ENCODE measurements at regions not wholly inside any gene's neighbourhood (a gene's known extent, or its start where the extent isn't known, plus 50 kb on each side); places are given as distances from the start of the nearest gene placed in this dataset.

GRCh38 chr7:42747044-42747443, 164.8 kb downstream of the C7orf25 start:
- H3K27ac Mint-ChIP-seq = no peak overlapping the region
- no peaks in the 10 kb centered on the region for H3K36me3 Mint-ChIP-seq (ENCODE audit: insufficient read depth)
- no peaks in the 10 kb centered on the region for H3K27me3 Mint-ChIP-seq
- no peak for ATAC-seq (replicated peaks)
- H3K4me1 Mint-ChIP-seq (ENCODE audit: low read depth in 2 of 2) = no peaks in the 10 kb centered on the region
- DNase-seq = no peak
- H3K4me3 Mint-ChIP-seq = no peak overlapping the region
- no peaks in the 10 kb centered on the region for H3K9me3 Mint-ChIP-seq

DNA sequence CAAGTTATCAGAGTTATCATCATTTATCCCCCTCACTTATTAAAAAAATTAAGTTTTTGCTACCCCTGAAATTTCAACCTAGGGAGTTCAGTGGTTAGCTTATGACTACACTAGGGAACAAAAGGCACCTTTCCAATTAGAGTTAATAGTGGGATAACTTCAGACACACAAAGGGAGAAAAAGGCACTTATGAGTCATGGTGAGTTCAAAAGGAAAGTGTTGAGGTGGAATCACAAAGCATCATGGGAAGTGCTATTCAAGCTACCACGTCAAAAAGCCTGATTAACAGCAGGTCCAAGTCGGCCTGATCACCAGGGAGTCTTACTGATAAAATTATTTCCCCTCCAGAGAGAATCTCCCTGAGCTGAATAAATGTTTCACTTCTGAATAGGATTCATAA, 165.7 kb downstream of the C7orf25 start:
- H3K4me1 Mint-ChIP-seq (ENCODE audit: low read depth in 2 of 2) = no peaks in the 10 kb centered on the region
- no peaks in the 10 kb centered on the region for H3K9me3 Mint-ChIP-seq
- no peaks in the 10 kb centered on the region for H3K36me3 Mint-ChIP-seq (ENCODE audit: insufficient read depth)
- no peak overlapping the region for H3K27ac Mint-ChIP-seq
- H3K27me3 Mint-ChIP-seq = no peaks in the 10 kb centered on the region
- ATAC-seq (replicated peaks) (no peak), DNase-seq (no peak)
- no peak overlapping the region for H3K4me3 Mint-ChIP-seq

- no peaks in the 10 kb centered on the region for H3K4me1 Mint-ChIP-seq (ENCODE audit: low read depth in 2 of 2)
- DNase-seq (no peak), ATAC-seq (replicated peaks) (no peak)
- H3K4me3 Mint-ChIP-seq = no peak overlapping the region
- H3K27me3 Mint-ChIP-seq = no peaks in the 10 kb centered on the region
- no peaks in the 10 kb centered on the region for H3K9me3 Mint-ChIP-seq
- H3K36me3 Mint-ChIP-seq (ENCODE audit: insufficient read depth) = no peaks in the 10 kb centered on the region
- H3K27ac Mint-ChIP-seq = no peak overlapping the region
Observed at GRCh38 chr7:42745357-42746059, 166.4 kb downstream of the C7orf25 start.

DNA sequence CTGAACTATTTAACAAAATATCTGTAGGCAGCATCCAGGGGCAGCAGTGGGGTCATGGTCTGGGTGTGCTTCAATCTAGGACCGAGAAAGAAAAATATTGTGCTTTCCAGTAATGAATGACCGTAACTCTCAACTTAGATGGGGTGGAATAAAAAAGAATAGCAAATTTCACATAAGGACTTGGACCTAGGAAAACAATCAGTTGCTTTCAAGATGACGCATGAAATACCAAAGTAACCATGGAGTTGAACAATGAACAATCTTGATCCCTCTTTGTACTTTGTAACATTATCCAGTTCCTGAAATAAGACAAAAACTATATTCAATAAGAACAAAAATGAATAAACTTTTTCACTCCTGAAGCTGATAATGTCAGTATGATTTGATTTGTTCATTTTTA, 167.1 kb downstream of the C7orf25 start:
- no peaks in the 10 kb centered on the region for H3K4me1 Mint-ChIP-seq (ENCODE audit: low read depth in 2 of 2)
- no peak overlapping the region for H3K4me3 Mint-ChIP-seq
- H3K27ac Mint-ChIP-seq = no peak overlapping the region
- ATAC-seq (replicated peaks) (no peak), DNase-seq (no peak)
- no peaks in the 10 kb centered on the region for H3K27me3 Mint-ChIP-seq
- H3K36me3 Mint-ChIP-seq (ENCODE audit: insufficient read depth) = no peaks in the 10 kb centered on the region
- H3K9me3 Mint-ChIP-seq = no peaks in the 10 kb centered on the region

GRCh38 chr7:42743077-42743858, 168.6 kb downstream of the C7orf25 start:
- Mint-ChIP-seq H3K9me3 (no peaks in the 10 kb centered on the region), H3K27ac (no peak overlapping the region)
- ATAC-seq (replicated peaks) = no peak

DNA sequence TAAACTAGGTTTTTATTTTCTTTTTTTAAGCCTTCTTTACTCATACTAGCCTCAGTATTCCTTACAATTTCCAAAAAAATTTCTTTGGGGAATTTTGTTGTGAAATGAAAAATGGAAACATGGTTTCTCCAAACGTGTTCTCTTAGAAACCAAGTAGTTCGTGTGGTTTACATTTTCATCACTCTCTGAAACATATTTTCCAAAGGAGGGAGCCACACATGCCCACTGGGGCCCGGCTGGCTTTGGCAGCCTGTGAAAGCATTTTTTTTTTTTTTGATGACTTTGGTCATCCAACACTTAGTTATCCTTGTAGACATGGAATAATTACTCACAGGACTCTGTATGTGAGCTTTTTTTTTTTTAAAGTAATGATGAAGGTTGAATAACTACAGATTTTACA, 169.6 kb downstream of the C7orf25 start:
- no peak overlapping the region for H3K4me3 Mint-ChIP-seq
- peaks cover 0 to 3% of the 10 kb centered on the region in 2 donors for H3K4me1 Mint-ChIP-seq (ENCODE audit: low read depth in 2 of 2)
- H3K27ac Mint-ChIP-seq = no peak overlapping the region
- DNase-seq = no peak
- no peak for ATAC-seq (replicated peaks)
- H3K36me3 Mint-ChIP-seq (ENCODE audit: insufficient read depth) = no peaks in the 10 kb centered on the region
- no peaks in the 10 kb centered on the region for H3K9me3 Mint-ChIP-seq
- no peaks in the 10 kb centered on the region for H3K27me3 Mint-ChIP-seq

More at GRCh38 chr7:42743077-42743858, 168.6 kb downstream of the C7orf25 start:
- DNase-seq = no peak
- Mint-ChIP-seq H3K4me3 (no peak overlapping the region), H3K27me3 (no peaks in the 10 kb centered on the region), H3K4me1 (ENCODE audit: low read depth in 2 of 2) (no peaks in the 10 kb centered on the region), H3K36me3 (ENCODE audit: insufficient read depth) (no peaks in the 10 kb centered on the region)

- DNase-seq (no peak), ATAC-seq (replicated peaks) (no peak)
- Mint-ChIP-seq H3K9me3 (peaks cover 0 to 3% of the 10 kb centered on the region in 2 donors), H3K27me3 (no peaks in the 10 kb centered on the region), H3K4me3 (no peak overlapping the region), H3K4me1 (ENCODE audit: low read depth in 2 of 2) (peaks cover 0 to 3% of the 10 kb centered on the region in 2 donors), H3K27ac (no peak overlapping the region), H3K36me3 (ENCODE audit: insufficient read depth) (no peaks in the 10 kb centered on the region)
Observed at GRCh38 chr7:42740408-42740807, 171.5 kb downstream of the C7orf25 start.

DNA sequence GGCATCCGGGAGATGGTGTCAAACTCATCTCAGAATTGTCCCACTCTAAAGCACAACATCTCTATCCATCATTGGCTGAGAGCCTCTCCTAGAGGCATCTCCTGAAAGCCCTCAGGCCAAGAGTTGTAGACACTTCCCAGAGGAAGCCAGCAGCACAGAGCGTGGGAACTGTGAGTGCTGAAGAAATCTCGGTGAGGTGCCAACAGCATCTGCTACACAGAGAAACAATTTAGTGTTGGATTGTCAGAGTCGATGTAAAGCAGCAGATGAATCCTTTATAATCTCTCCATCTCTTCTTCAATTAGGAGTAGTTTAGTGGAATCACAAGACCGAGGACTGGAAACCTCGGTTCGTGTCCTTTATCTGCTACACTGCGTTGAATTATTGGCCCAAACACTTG, 172.2 kb downstream of the C7orf25 start:
- Mint-ChIP-seq H3K27me3 (no peaks in the 10 kb centered on the region), H3K27ac (no peak overlapping the region), H3K4me3 (no peak overlapping the region), H3K9me3 (peaks cover 0 to 3% of the 10 kb centered on the region in 2 donors), H3K4me1 (ENCODE audit: low read depth in 2 of 2) (peaks cover 0 to 3% of the 10 kb centered on the region in 2 donors), H3K36me3 (ENCODE audit: insufficient read depth) (no peaks in the 10 kb centered on the region)
- DNase-seq = no peak
- no peak for ATAC-seq (replicated peaks)

DNA sequence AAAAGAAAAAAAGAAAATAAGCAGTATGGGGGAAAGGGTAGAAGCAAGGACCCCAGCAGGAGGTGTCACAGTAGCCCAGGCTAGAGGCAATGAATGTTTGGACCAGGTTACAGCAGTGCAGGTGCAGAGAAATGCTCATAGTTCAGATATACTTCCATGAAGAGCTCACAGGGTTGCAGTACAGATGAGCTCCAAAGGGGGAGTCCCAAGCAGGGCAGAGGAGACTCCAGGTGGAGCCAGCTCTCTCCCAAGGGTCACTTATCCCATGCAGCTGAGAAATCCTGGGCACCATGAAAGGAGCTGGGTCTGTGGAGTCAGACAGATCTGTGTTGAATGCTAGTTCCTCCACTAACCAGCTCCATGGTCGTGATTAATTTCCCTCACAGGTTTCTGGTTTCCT, 174.9 kb downstream of the C7orf25 start:
- DNase-seq = no peak
- Mint-ChIP-seq H3K4me1 (ENCODE audit: low read depth in 2 of 2) (peaks cover 0 to 3% of the 10 kb centered on the region in 2 donors), H3K4me3 (no peak overlapping the region), H3K36me3 (ENCODE audit: insufficient read depth) (no peaks in the 10 kb centered on the region), H3K9me3 (peaks cover 0 to 3% of the 10 kb centered on the region in 2 donors), H3K27me3 (no peaks in the 10 kb centered on the region), H3K27ac (no peak overlapping the region)
- no peak for ATAC-seq (replicated peaks)

- DNase-seq (no peak), ATAC-seq (replicated peaks) (no peak)
- no peaks in the 10 kb centered on the region for H3K36me3 Mint-ChIP-seq (ENCODE audit: insufficient read depth)
Observed at GRCh38 chr7:42735081-42735480, 176.8 kb downstream of the C7orf25 start.

DNA sequence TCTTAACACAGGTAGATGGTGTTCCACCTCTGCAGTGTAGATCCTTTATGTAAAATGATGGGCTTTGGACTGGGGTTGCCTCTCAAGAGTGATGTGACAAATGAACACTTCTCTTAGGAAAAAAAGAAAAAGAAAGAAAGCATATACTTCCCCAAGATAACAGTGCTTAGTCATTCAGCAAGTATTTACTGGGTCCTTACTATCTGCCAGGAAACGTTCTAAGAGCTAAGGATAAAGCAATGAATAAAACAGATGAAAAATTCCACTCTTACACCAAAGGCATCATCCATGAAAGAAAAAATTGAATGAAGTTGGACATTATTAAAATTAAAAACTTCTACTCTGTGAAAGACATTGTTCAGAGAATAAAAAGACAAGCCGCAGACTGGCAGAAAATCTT, 177.3 kb downstream of the C7orf25 start:
- H3K4me3 Mint-ChIP-seq = no peak overlapping the region
- H3K27ac Mint-ChIP-seq = no peak overlapping the region
- peaks cover 0 to 3% of the 10 kb centered on the region in 2 donors for H3K9me3 Mint-ChIP-seq
- H3K27me3 Mint-ChIP-seq = no peaks in the 10 kb centered on the region
- H3K4me1 Mint-ChIP-seq (ENCODE audit: low read depth in 2 of 2) = peaks cover 0 to 3% of the 10 kb centered on the region in 2 donors
- ATAC-seq (replicated peaks) (no peak), DNase-seq (no peak)
- no peaks in the 10 kb centered on the region for H3K36me3 Mint-ChIP-seq (ENCODE audit: insufficient read depth)

More at GRCh38 chr7:42735081-42735480, 176.8 kb downstream of the C7orf25 start:
- Mint-ChIP-seq H3K4me3 (no peak overlapping the region), H3K27me3 (no peaks in the 10 kb centered on the region), H3K4me1 (ENCODE audit: low read depth in 2 of 2) (peaks cover 0 to 3% of the 10 kb centered on the region in 2 donors), H3K27ac (no peak overlapping the region), H3K9me3 (peaks cover 0 to 3% of the 10 kb centered on the region in 2 donors)

DNA sequence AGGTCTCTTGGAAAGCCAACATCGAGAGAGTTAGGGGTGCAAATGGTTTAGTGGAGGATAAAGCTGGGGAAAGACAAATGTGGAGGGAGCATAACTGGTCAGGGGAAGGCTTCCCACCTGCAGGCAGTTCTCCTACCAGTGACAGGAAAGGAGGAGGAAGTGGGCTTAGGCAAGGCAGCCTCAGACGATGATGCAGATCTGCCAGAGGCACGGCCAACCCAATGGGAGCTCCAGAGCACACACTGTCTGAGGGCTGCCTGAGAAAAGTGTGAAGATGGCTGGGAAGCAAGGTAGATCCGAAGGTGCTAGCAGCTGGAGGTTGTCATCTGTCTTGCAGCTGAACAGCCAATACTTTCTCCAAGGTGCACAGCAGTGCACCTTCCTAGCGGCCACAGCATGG, 178.8 kb downstream of the C7orf25 start:
- no peak overlapping the region for H3K4me3 Mint-ChIP-seq
- ATAC-seq (replicated peaks) = no peak
- peaks cover 0 to 3% of the 10 kb centered on the region in 2 donors for H3K9me3 Mint-ChIP-seq
- H3K27me3 Mint-ChIP-seq = no peaks in the 10 kb centered on the region
- no peak for DNase-seq
- H3K36me3 Mint-ChIP-seq (ENCODE audit: insufficient read depth) = no peaks in the 10 kb centered on the region
- H3K27ac Mint-ChIP-seq = no peak overlapping the region
- peaks cover 0 to 3% of the 10 kb centered on the region in 2 donors for H3K4me1 Mint-ChIP-seq (ENCODE audit: low read depth in 2 of 2)

- H3K9me3 Mint-ChIP-seq = no peaks in the 10 kb centered on the region
- H3K4me1 Mint-ChIP-seq (ENCODE audit: low read depth in 2 of 2) = no peaks in the 10 kb centered on the region
- no peak overlapping the region for H3K4me3 Mint-ChIP-seq
- no peaks in the 10 kb centered on the region for H3K27me3 Mint-ChIP-seq
- no peaks in the 10 kb centered on the region for H3K36me3 Mint-ChIP-seq (ENCODE audit: insufficient read depth)
- DNase-seq = no peak
- H3K27ac Mint-ChIP-seq = no peak overlapping the region
- ATAC-seq (replicated peaks) = no peak
Observed at GRCh38 chr7:42730586-42730985, 181.3 kb downstream of the C7orf25 start.

Data from effector memory CD8-positive, alpha-beta T cell (primary cell).